BJ (cell line): ENCODE measurements at regions not wholly inside any gene's neighbourhood (a gene's known extent, or its start where the extent isn't known, plus 50 kb on each side); places are given as distances from the start of the nearest gene placed in this dataset.

Experiments used
- CTCF ChIA-PET: fragments of 350-600 bp; formaldehyde crosslinking; extraction: SDS; loops from one replicate; lab custom pipeline; 2021; ENCODE audit warnings: antibody characterized with exemption, inconsistent platforms; lab: Yijun Ruan, JAX
- POLR2A ChIA-PET: fragments of 300-600 bp; sonication (Branson Sonifier 250); formaldehyde crosslinking; extraction: SDS; loops from one replicate; lab custom pipeline; 2021; ENCODE audit warnings: antibody characterized with exemption; lab: Charles Lee
- DNase-seq: peaks from one replicate; pipeline ENCODE4 v3.0.0-alpha.2; 2011; ENCODE audit warnings: low read depth
- H3K27me3 ChIP-seq: 2 replicates; pipeline ENCODE4 v1.6.0; 2011; ENCODE audit warnings: low read length; ENCODE audit not compliant: control insufficient read depth, insufficient read depth
- H3K36me3 ChIP-seq: 2 replicates; pipeline ENCODE4 v1.5.1; 2011; ENCODE audit warnings: low read length; ENCODE audit not compliant: control insufficient read depth, insufficient read depth
- H3K4me3 ChIP-seq: 2 replicates; pipeline ENCODE4 v1.5.1; 2011; ENCODE audit warnings: low read depth, mild to moderate bottlenecking, control low read depth, low read length
- TF ChIP-seq, protein P1 (sequence below): IDR thresholded peaks from 2 replicates; pipeline ENCODE4 v1.5.1; 2011; ENCODE audit warnings: low read depth, mild to moderate bottlenecking, control low read depth, inconsistent platforms, low read length, moderate library complexity; ENCODE audit not compliant: insufficient read depth

DNA sequence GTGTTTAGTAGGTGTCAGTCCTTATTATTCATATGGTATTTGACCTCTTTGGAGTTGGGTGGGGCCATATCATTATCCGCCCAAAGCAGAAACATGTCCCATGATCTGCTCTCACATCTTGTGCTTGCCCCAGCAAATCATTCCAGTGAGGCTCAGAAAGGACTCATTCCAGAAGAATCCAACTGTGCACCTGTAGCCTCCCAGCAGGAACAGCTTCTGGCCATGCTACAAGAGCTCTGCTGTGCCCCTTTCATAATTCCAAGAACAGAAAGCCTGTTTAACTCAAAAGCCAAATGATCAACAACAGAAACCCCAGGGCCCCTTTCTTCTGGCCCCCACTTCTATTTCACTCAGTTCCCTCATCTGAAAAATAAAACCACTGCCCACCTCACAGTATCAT, 673.1 kb downstream of the DIAPH3 start:
- ChIA-PET POLR2A (no interaction called here), CTCF (interaction anchor here (1.2 kb wide), 1 partner anchor 187 kb away, joined by 3 read pairs; no protein-coding TSS in a partner anchor)
- TF ChIP-seq, protein P1, sequence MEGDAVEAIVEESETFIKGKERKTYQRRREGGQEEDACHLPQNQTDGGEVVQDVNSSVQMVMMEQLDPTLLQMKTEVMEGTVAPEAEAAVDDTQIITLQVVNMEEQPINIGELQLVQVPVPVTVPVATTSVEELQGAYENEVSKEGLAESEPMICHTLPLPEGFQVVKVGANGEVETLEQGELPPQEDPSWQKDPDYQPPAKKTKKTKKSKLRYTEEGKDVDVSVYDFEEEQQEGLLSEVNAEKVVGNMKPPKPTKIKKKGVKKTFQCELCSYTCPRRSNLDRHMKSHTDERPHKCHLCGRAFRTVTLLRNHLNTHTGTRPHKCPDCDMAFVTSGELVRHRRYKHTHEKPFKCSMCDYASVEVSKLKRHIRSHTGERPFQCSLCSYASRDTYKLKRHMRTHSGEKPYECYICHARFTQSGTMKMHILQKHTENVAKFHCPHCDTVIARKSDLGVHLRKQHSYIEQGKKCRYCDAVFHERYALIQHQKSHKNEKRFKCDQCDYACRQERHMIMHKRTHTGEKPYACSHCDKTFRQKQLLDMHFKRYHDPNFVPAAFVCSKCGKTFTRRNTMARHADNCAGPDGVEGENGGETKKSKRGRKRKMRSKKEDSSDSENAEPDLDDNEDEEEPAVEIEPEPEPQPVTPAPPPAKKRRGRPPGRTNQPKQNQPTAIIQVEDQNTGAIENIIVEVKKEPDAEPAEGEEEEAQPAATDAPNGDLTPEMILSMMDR: no peak
- no peaks in the 10 kb centered on the region for H3K27me3 ChIP-seq
- no peak overlapping the region for H3K4me3 ChIP-seq
- no peak for DNase-seq
- no peaks in the 10 kb centered on the region for H3K36me3 ChIP-seq

DNA sequence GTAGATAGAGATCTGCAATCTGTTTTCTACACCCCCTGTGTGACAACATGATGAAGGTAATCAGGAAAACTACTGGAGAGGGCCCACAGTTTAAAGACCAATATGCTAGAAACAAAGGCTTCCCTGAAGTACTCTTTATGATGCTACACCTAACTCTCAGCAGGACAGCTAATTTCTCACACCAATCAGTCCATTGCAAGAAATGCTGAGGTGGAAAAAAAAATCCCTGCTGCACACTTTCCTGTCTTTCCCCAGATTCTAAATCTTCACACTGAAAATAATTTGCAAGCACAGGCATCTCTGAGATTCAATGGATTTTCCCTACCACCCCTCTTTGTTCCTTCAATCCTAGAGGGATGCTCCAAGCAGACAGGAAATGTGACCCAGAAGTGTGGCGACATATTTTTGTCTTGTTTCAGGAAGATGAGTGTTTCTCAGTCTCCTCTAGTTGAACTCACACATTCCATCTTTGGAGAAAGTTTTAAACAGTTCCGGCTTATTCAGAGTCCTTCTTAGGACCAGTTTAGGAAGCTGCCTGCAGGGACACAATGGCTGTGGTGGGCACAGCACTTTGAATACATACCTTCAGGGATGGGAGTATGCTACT, 671.6 kb downstream of the DIAPH3 start:
- CTCF ChIA-PET: interaction anchor here (1.2 kb wide), 1 partner anchor 186 kb away, joined by 3 read pairs; no protein-coding TSS in a partner anchor
- POLR2A ChIA-PET: no interaction called here

DNA sequence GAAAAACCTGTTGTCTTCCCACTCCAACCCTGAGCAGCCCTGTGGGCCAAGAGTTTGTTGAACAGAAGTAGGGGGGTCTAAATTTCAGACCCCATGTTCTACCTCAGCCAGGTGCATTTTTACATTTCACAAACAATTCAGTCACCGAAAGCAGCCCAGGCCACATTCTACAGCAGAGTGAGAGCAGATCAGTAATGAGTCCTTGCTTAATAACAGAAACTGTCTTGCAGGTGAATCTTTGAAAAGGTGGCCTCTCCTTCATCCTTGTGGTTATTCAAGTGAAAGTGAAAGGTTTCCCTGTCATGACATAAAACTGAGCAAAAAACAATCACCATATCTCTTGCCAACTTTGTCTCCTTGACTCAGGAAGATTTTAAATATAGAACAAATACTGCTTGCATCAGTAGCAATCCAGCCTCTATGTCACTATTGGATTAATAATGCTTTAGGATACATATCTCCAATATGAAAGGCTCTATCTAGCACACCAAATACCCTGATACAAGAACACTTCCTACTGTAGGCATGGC, 670.2 kb downstream of the DIAPH3 start:
- DNase-seq: no peak
- POLR2A ChIA-PET: no interaction called here
- H3K27me3 ChIP-seq: no peaks in the 10 kb centered on the region
- H3K4me3 ChIP-seq: no peak overlapping the region
- CTCF ChIA-PET: no interaction called here
- TF ChIP-seq, protein P1: no peak
- H3K36me3 ChIP-seq: no peaks in the 10 kb centered on the region

More for the DNA sequence above, 671.6 kb downstream of the DIAPH3 start:
- H3K27me3 ChIP-seq: no peaks in the 10 kb centered on the region
- DNase-seq: no peak
- H3K36me3 ChIP-seq: no peaks in the 10 kb centered on the region
- H3K4me3 ChIP-seq: no peak overlapping the region
- TF ChIP-seq, protein P1: no peak

DNA sequence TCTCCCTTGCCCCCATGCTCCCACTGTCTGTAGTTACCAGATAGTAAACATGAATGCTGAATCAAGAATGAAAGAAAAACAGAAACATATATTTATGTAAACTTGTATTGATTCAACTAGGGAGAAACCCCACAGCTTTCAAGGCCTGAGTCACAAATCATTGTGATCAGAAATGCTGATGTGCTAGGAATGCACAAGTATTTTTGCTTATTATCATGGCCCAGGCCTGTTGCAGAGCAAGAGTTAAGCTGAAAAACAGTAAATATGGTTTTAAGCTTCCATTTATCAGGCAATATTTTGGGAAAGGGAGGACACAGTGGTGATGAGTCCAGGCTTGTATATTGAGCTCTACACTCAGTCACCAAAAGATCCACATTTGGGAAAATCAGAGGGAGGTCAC, 669.6 kb downstream of the DIAPH3 start:
- Histone ChIP-seq H3K27me3 (no peaks in the 10 kb centered on the region), H3K36me3 (no peaks in the 10 kb centered on the region), H3K4me3 (no peak overlapping the region)
- ChIA-PET CTCF (interaction anchor here (0.5 kb wide), 1 partner anchor 135 kb away, joined by 4 read pairs; no protein-coding TSS in a partner anchor), POLR2A (no interaction called here)
- TF ChIP-seq, protein P1: no peak
- DNase-seq: no peak

DNA sequence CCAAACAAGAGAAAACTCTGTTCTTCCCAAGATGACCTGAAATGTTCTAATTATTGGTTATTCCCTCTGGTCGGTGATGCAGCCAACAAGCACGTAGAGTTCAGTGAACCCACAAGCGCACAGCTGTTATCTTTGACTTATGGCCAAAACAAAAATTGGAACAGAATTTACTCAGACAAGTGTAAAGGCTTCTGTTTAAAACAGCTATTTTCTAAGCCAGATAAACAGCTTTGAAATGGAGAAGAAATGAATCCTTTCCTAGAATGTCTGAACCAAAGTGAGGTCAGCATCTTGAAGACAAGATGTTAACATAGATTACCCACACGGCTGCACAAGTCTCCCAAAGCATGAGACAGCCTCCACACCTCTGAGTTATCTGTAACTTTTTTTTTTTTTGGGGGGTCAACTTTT, 669.2 kb downstream of the DIAPH3 start:
- POLR2A ChIA-PET: no interaction called here
- CTCF ChIA-PET: interaction anchor here (0.5 kb wide), 1 partner anchor 135 kb away, joined by 4 read pairs; no protein-coding TSS in a partner anchor
- TF ChIP-seq, protein P1: no peak
- Histone ChIP-seq H3K36me3 (no peaks in the 10 kb centered on the region), H3K27me3 (no peaks in the 10 kb centered on the region), H3K4me3 (no peak overlapping the region)
- peak; percentile 48 for DNase-seq
